H1 (cell line): ENCODE measurements at regions not wholly inside any gene's neighbourhood (a gene's known extent, or its start where the extent isn't known, plus 50 kb on each side); places are given as distances from the start of the nearest gene placed in this dataset.

Experiments
- BACH1 ChIP-seq: IDR thresholded peaks from 2 replicates; pipeline ENCODE4 v1.6.1; 2012; ENCODE audit warnings: low read length, improper control_type of control experiment
- CBX5 ChIP-seq: fragments of 300-800, 300-1000 bp; sonication (generic); IDR thresholded peaks from 2 replicates; pipeline ENCODE4 v1.7.1; 2016; ENCODE audit warnings: antibody characterized with exemption, low read length, low read depth
- CBX8 ChIP-seq: fragments of 300-800, 300-1000 bp; sonication (generic); IDR thresholded peaks from 2 replicates; pipeline ENCODE4 v1.7.1; 2016; ENCODE audit warnings: low read depth, low read length, borderline replicate concordance
- EGR1 ChIP-seq: IDR thresholded peaks from 2 replicates; pipeline ENCODE4 v1.6.1; 2011; ENCODE audit warnings: low read depth, low read length, borderline replicate concordance
- GTF2F1 ChIP-seq: IDR thresholded peaks from 2 replicates; pipeline ENCODE4 v1.6.1; 2012; ENCODE audit warnings: low read depth, low read length, improper control_type of control experiment, borderline replicate concordance
- MAFK ChIP-seq: IDR thresholded peaks from 2 replicates; pipeline ENCODE4 v1.6.1; 2012; ENCODE audit warnings: low read depth, mild to moderate bottlenecking, improper control_type of control experiment, low read length
- RBBP5 ChIP-seq: IDR thresholded peaks from 2 replicates; pipeline ENCODE4 v1.7.1; 2012; ENCODE audit warnings: low read depth, mild to moderate bottlenecking, inconsistent platforms, low read length, moderate library complexity, borderline replicate concordance
- RNF2 ChIP-seq: fragments of 200-900, 300-1000 bp; sonication (generic); IDR thresholded peaks from 2 replicates; pipeline ENCODE4 v1.7.1; 2016; ENCODE audit warnings: borderline replicate concordance, low read depth, mild to moderate bottlenecking, antibody characterized with exemption, low read length; ENCODE audit not compliant: poor library complexity, severe bottlenecking; ENCODE audit errors: missing control alignments
- SAP30 ChIP-seq: fragments of 300-600 bp; sonication (generic); IDR thresholded peaks from 2 replicates; pipeline ENCODE4 v1.7.1; 2012; ENCODE audit warnings: low read length, moderate library complexity, mild to moderate bottlenecking, inconsistent platforms; ENCODE audit not compliant: insufficient read depth, insufficient replicate concordance
- TCF12 ChIP-seq: IDR thresholded peaks from 2 replicates; pipeline ENCODE4 v1.6.1; 2011; ENCODE audit warnings: low read depth, mild to moderate bottlenecking, low read length
- TF ChIP-seq, protein P1 (sequence below): fragments of 300-600 bp; sonication (generic); IDR thresholded peaks from 2 replicates; pipeline ENCODE4 v1.7.1; 2012; ENCODE audit warnings: low read length, moderate library complexity, mild to moderate bottlenecking, inconsistent platforms; ENCODE audit not compliant: insufficient replicate concordance

DNA sequence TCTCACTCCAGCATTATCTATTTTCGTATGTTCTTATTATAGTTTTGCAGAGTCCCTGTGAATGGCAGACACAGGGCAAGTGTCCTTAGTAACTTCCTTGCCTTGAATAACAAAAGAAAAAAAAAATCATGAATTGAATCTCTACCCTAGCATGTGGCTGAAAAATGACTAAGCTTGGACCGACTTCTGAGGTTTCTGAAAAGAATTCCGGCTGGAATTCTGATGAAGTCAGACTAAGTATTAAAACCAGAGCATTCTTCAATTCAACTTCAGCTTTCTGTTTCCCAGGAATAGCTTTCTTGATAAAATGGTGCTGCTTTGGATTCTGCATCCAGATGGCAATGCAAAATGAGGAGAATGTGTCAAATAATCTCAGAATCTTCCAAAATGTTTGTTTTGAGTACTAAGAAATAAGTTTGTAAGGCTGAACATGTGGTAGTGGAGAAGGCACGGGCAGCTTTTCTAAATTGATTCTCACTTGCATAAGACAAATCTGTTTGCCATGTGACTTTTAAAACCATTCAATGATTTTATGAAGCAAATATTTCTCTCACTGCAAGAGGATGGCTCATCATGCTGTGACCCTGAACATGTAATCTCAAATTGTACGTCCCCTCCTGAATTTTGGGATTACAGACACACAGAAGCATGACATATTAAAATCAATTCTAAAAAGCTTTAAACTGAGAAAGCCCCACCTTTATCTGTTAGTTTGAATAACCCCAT is 1462.8 kb upstream of the LRRTM1 start (continued):
- TF ChIP-seq, protein P1, sequence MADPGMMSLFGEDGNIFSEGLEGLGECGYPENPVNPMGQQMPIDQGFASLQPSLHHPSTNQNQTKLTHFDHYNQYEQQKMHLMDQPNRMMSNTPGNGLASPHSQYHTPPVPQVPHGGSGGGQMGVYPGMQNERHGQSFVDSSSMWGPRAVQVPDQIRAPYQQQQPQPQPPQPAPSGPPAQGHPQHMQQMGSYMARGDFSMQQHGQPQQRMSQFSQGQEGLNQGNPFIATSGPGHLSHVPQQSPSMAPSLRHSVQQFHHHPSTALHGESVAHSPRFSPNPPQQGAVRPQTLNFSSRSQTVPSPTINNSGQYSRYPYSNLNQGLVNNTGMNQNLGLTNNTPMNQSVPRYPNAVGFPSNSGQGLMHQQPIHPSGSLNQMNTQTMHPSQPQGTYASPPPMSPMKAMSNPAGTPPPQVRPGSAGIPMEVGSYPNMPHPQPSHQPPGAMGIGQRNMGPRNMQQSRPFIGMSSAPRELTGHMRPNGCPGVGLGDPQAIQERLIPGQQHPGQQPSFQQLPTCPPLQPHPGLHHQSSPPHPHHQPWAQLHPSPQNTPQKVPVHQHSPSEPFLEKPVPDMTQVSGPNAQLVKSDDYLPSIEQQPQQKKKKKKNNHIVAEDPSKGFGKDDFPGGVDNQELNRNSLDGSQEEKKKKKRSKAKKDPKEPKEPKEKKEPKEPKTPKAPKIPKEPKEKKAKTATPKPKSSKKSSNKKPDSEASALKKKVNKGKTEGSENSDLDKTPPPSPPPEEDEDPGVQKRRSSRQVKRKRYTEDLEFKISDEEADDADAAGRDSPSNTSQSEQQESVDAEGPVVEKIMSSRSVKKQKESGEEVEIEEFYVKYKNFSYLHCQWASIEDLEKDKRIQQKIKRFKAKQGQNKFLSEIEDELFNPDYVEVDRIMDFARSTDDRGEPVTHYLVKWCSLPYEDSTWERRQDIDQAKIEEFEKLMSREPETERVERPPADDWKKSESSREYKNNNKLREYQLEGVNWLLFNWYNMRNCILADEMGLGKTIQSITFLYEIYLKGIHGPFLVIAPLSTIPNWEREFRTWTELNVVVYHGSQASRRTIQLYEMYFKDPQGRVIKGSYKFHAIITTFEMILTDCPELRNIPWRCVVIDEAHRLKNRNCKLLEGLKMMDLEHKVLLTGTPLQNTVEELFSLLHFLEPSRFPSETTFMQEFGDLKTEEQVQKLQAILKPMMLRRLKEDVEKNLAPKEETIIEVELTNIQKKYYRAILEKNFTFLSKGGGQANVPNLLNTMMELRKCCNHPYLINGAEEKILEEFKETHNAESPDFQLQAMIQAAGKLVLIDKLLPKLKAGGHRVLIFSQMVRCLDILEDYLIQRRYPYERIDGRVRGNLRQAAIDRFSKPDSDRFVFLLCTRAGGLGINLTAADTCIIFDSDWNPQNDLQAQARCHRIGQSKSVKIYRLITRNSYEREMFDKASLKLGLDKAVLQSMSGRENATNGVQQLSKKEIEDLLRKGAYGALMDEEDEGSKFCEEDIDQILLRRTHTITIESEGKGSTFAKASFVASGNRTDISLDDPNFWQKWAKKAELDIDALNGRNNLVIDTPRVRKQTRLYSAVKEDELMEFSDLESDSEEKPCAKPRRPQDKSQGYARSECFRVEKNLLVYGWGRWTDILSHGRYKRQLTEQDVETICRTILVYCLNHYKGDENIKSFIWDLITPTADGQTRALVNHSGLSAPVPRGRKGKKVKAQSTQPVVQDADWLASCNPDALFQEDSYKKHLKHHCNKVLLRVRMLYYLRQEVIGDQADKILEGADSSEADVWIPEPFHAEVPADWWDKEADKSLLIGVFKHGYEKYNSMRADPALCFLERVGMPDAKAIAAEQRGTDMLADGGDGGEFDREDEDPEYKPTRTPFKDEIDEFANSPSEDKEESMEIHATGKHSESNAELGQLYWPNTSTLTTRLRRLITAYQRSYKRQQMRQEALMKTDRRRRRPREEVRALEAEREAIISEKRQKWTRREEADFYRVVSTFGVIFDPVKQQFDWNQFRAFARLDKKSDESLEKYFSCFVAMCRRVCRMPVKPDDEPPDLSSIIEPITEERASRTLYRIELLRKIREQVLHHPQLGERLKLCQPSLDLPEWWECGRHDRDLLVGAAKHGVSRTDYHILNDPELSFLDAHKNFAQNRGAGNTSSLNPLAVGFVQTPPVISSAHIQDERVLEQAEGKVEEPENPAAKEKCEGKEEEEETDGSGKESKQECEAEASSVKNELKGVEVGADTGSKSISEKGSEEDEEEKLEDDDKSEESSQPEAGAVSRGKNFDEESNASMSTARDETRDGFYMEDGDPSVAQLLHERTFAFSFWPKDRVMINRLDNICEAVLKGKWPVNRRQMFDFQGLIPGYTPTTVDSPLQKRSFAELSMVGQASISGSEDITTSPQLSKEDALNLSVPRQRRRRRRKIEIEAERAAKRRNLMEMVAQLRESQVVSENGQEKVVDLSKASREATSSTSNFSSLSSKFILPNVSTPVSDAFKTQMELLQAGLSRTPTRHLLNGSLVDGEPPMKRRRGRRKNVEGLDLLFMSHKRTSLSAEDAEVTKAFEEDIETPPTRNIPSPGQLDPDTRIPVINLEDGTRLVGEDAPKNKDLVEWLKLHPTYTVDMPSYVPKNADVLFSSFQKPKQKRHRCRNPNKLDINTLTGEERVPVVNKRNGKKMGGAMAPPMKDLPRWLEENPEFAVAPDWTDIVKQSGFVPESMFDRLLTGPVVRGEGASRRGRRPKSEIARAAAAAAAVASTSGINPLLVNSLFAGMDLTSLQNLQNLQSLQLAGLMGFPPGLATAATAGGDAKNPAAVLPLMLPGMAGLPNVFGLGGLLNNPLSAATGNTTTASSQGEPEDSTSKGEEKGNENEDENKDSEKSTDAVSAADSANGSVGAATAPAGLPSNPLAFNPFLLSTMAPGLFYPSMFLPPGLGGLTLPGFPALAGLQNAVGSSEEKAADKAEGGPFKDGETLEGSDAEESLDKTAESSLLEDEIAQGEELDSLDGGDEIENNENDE = no peak
- TF ChIP-seq EGR1 = no peak
- TF ChIP-seq CBX5 = no peak
- TF ChIP-seq BACH1 = no peak
- TF ChIP-seq SAP30 = no peak
- no peak for TF ChIP-seq RBBP5
- no peak for TF ChIP-seq MAFK
- no peak for TF ChIP-seq GTF2F1
- no peak for TF ChIP-seq TCF12
- no peak for TF ChIP-seq RNF2
- no peak for TF ChIP-seq CBX8
